Mucosa of rectum (tissue), 2 donors: ENCODE measurements at regions not wholly inside any gene's neighbourhood (a gene's known extent, or its start where the extent isn't known, plus 50 kb on each side); places are given as distances from the start of the nearest gene placed in this dataset.
"Not testable (repeated sequence)": the region's sequence is repeated elsewhere in the genome, so short reads cannot be mapped to it uniquely, and the experiment has no call there.

ENCODE experiments used
- H3K27ac ChIP-seq, 2 donors: one replicate each; pipeline ENCODE4 v1.7.0; 2013; ENCODE audit warnings: inconsistent platforms in 2 of 2, low read depth in 2 of 2, low read length in 2 of 2
- H3K27me3 ChIP-seq, 2 donors: one replicate each; pipeline ENCODE4 v1.7.0; 2013; ENCODE audit warnings: low read length in 2 of 2; ENCODE audit not compliant: control insufficient read depth in 2 of 2, insufficient read depth in 2 of 2
- H3K36me3 ChIP-seq, 2 donors: one replicate each; pipeline ENCODE4 v1.7.0; 2013; ENCODE audit warnings: low read length in 2 of 2; ENCODE audit not compliant: control insufficient read depth in 2 of 2, insufficient read depth in 2 of 2
- H3K4me1 ChIP-seq, 2 donors: one replicate each; pipeline ENCODE4 v1.7.0; 2013; ENCODE audit warnings: low read length in 2 of 2, mild to moderate bottlenecking in 1 of 2; ENCODE audit not compliant: control insufficient read depth in 2 of 2, insufficient read depth in 2 of 2
- H3K4me3 ChIP-seq, 2 donors: one replicate each; pipeline ENCODE4 v1.7.0; 2013; ENCODE audit warnings: low read length in 2 of 2
- H3K9ac ChIP-seq, 2 donors: one replicate each; pipeline ENCODE4 v1.7.0; 2013; ENCODE audit warnings: low read length in 2 of 2, low read depth in 1 of 2, mild to moderate bottlenecking in 1 of 2
- H3K9me3 ChIP-seq, 2 donors: one replicate each; pipeline ENCODE4 v1.7.0; 2013; ENCODE audit warnings: low read length in 2 of 2; ENCODE audit not compliant: control insufficient read depth in 2 of 2
- donor health status: healthy.
- donor health status: Normal muscosa, but diverticular disease.

- Histone ChIP-seq H3K27ac (no peak overlapping the region), H3K36me3 (no peaks in the 10 kb centered on the region), H3K9me3 (no peaks in the 10 kb centered on the region), H3K4me3 (no peak overlapping the region), H3K27me3 (no peaks in the 10 kb centered on the region), H3K4me1 (no peaks in the 10 kb centered on the region), H3K9ac (no peak overlapping the region)
Observed at GRCh38 chr6:82118150-82118562, 129.4 kb downstream of the IBTK start.

DNA sequence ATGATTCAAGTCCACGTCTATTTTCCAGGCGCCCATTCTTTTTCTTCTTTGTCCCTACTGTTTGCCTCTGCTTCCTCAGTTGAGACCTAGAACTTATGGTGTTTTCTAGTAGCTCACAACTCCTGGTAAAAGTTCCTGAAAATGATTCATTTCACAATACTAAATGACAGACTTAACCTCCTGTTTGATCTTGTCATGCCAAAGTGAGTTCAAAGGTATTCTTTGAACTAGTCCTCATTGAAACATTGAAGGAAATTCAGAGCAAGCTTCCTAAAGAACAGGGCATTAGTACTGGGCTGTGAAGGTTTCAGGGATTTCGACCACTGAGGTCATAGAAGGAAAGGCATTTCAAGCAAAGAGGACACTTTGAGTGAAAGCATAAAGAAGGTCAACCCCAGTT lies 132.8 kb downstream of the IBTK start:
- Histone ChIP-seq H3K4me1 (no peaks in the 10 kb centered on the region), H3K9me3 (no peaks in the 10 kb centered on the region)

GRCh38 chr6:82113231-82113630 lies 134.3 kb downstream of the IBTK start:
- no peak overlapping the region for H3K4me3 ChIP-seq
- H3K27ac ChIP-seq, result no peak overlapping the region
- H3K27me3 ChIP-seq, result no peaks in the 10 kb centered on the region
- H3K4me1 ChIP-seq, result no peaks in the 10 kb centered on the region
- no peaks in the 10 kb centered on the region for H3K9me3 ChIP-seq
- H3K36me3 ChIP-seq, result no peaks in the 10 kb centered on the region
- H3K9ac ChIP-seq, result no peak overlapping the region

More for the DNA sequence above, 132.8 kb downstream of the IBTK start:
- Histone ChIP-seq H3K27me3 (no peaks in the 10 kb centered on the region), H3K9ac (no peak overlapping the region), H3K4me3 (no peak overlapping the region), H3K27ac (no peak overlapping the region), H3K36me3 (no peaks in the 10 kb centered on the region)

- no peak overlapping the region for H3K4me3 ChIP-seq
- H3K27ac ChIP-seq, result no peak overlapping the region
- H3K36me3 ChIP-seq, result no peaks in the 10 kb centered on the region
- no peaks in the 10 kb centered on the region for H3K4me1 ChIP-seq
- H3K9me3 ChIP-seq, result no peaks in the 10 kb centered on the region
- H3K9ac ChIP-seq, result no peak overlapping the region
- H3K27me3 ChIP-seq, result no peaks in the 10 kb centered on the region
Observed at GRCh38 chr6:82111818-82112217, 135.7 kb downstream of the IBTK start.

DNA sequence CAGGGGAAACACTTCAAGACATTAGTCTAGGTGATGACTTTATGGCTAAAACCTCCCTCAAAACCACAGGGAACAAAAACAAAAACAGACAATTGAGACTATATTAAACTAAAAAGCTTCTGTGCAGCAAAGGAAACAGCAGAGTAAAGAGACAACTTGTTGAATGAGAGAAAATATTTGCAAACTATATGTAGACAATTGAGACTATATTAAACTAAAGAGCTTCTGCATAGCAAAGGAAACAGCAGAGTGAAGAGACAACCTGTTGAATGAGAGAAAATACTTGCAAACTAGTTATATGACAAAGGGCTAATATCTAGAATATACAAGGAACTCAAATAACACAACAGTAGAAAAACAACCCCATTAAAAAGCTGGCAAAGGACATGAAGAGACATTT lies 136.4 kb downstream of the IBTK start:
- Histone ChIP-seq H3K9me3 (no peaks in the 10 kb centered on the region), H3K27ac (no peak overlapping the region), H3K27me3 (no peaks in the 10 kb centered on the region), H3K4me3 (no peak overlapping the region), H3K4me1 (no peaks in the 10 kb centered on the region), H3K36me3 (no peaks in the 10 kb centered on the region), H3K9ac (no peak overlapping the region)

DNA sequence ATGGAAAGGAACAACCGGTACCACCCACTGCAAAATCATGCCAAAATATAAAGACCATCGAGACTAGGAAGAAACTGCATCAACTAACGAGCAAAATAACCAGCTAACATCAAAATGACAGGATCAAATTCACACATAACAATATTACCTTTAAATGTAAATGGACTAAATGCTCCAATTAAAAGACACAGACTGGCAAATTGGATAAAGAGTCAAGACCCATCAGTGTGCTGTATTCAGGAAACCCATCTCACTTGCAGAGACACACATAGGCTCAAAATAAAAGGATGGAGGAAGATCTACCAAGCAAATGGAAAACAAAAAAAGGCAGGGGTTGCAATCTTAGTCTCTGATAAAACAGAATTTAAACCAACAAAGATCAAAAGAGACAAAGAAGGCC lies 144.4 kb downstream of the IBTK start:
- not testable (repeated sequence) for H3K36me3 ChIP-seq, H3K9ac ChIP-seq

GRCh38 chr6:82101374-82102114 lies 146.0 kb downstream of the IBTK start:
- H3K9me3 ChIP-seq, H3K27me3 ChIP-seq, H3K27ac ChIP-seq, H3K9ac ChIP-seq, H3K36me3 ChIP-seq, H3K4me1 ChIP-seq, H3K4me3 ChIP-seq: not testable (repeated sequence)

More for the DNA sequence above, 144.4 kb downstream of the IBTK start:
- H3K27me3 ChIP-seq, H3K4me3 ChIP-seq, H3K9me3 ChIP-seq, H3K27ac ChIP-seq, H3K4me1 ChIP-seq: not testable (repeated sequence)

DNA sequence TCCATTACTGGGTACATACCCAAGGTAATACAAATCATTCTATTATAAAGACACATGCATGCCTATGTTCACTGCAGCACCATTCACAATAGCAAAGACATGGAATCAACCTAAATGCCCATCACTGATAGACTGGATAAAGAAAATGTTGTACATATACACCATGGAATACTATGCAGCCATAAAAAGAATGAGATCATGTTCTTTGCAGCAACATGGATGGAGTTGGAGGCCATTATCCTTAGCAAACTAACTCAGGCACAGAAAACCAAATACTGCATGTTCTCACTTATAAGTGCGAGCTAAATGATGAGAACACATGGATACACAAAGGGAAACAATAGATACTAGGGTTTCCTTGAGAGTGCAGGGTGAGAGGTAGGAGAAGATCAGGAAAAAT lies 146.8 kb downstream of the IBTK start:
- not testable (repeated sequence) for H3K27me3 ChIP-seq, H3K9me3 ChIP-seq, H3K4me1 ChIP-seq, H3K27ac ChIP-seq, H3K9ac ChIP-seq, H3K4me3 ChIP-seq, H3K36me3 ChIP-seq

GRCh38 chr6:82097676-82098075 lies 149.9 kb downstream of the IBTK start:
- H3K36me3 ChIP-seq, result no peaks in the 10 kb centered on the region
- H3K9me3 ChIP-seq, result no peaks in the 10 kb centered on the region
- no peak overlapping the region for H3K27ac ChIP-seq
- H3K4me1 ChIP-seq, result no peaks in the 10 kb centered on the region
- H3K4me3 ChIP-seq, result no peak overlapping the region
- no peak overlapping the region for H3K9ac ChIP-seq
- H3K27me3 ChIP-seq, result no peaks in the 10 kb centered on the region

DNA sequence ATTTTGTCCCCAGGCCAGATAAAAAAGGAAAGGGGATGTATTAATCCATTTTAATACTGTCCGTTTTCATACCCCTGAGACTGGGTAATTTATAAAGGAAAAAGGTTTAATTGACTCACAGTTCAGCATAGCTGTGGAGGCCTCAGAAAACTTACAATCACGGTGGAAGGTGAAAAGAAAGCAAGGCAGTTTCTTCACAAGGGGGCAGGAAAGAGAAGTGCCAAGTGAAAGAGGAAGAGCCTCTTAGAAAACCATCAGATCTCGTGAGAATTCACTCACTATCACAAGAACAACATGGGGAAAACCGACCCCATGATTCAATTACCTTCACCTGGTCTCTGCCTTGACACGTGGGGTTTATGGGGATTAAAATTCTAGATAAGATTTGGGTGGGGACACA lies 152.5 kb downstream of the IBTK start:
- H3K36me3 ChIP-seq, result no peaks in the 10 kb centered on the region
- no peaks in the 10 kb centered on the region for H3K4me1 ChIP-seq
- H3K9ac ChIP-seq, result no peak overlapping the region
- no peak overlapping the region for H3K27ac ChIP-seq
- no peaks in the 10 kb centered on the region for H3K27me3 ChIP-seq
- no peaks in the 10 kb centered on the region for H3K9me3 ChIP-seq
- no peak overlapping the region for H3K4me3 ChIP-seq
